ENCODE measurements at regions not wholly inside any gene's neighbourhood (a gene's known extent, or its start where the extent isn't known, plus 50 kb on each side); places are given as distances from the start of the nearest gene placed in this dataset.

- TF ChIP-seq, protein P1, sequence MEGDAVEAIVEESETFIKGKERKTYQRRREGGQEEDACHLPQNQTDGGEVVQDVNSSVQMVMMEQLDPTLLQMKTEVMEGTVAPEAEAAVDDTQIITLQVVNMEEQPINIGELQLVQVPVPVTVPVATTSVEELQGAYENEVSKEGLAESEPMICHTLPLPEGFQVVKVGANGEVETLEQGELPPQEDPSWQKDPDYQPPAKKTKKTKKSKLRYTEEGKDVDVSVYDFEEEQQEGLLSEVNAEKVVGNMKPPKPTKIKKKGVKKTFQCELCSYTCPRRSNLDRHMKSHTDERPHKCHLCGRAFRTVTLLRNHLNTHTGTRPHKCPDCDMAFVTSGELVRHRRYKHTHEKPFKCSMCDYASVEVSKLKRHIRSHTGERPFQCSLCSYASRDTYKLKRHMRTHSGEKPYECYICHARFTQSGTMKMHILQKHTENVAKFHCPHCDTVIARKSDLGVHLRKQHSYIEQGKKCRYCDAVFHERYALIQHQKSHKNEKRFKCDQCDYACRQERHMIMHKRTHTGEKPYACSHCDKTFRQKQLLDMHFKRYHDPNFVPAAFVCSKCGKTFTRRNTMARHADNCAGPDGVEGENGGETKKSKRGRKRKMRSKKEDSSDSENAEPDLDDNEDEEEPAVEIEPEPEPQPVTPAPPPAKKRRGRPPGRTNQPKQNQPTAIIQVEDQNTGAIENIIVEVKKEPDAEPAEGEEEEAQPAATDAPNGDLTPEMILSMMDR (IDR thresholded peaks at IDR 0.05; ENCODE audit: poor library complexity): no peak
- no peak for TF ChIP-seq EZH2 (IDR thresholded peaks at IDR 0.05; ENCODE audit: borderline replicate concordance)
- TF ChIP-seq EZH2phosphoT487 (IDR thresholded peaks at IDR 0.05; ENCODE audit: low read depth, severe bottlenecking, unreplicated experiment): no peak
Observed at GRCh38 chr6:56766139-56766805, 123.6 kb upstream of the DST start.
